ENCODE measurements at regions not wholly inside any gene's neighbourhood (a gene's known extent, or its start where the extent isn't known, plus 50 kb on each side); places are given as distances from the start of the nearest gene placed in this dataset.

DNA sequence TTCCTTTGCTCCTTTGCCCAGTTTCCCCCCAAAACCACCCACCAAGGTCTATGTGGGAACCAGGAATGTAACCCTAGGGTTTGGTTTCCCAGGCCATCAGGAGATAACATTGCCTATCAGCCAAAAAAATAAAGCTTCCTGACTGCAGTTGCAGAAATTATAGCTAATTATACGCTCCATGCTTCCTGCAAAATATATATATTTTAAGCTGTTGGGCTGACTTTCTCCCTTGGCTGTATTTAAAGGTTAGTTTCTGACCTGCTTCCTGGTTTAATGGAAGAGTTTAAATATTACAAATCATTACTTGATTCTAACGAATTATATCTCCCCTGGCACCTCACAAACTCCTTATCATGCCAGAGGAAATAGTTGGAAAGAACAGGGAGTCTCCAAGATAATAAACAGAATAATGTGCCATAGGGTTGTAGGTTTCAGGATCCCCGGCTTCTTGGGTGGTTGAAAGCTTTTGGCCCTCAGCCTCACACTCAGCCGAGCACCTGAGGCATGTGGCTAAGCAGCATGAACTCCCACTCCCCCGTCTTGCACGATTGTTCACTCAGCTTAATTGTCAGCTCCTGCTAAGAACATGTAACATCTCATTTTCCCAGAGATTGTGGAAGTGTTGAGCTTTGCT lies 79.9 kb downstream of the FZD1 start:
- Histone ChIP-seq H3K4me2 (ENCODE audit: control insufficient read depth, insufficient read depth) (no peak overlapping the region), H3K27ac (ENCODE audit: control insufficient read depth, insufficient read depth) (no peak overlapping the region), H3K4me3 (no peak overlapping the region), H3K9ac (ENCODE audit: control insufficient read depth, insufficient read depth, low read length) (no peak overlapping the region), H3K36me3 (ENCODE audit: control insufficient read depth in 2 of 2, insufficient read depth in 2 of 2, low read length in 1 of 2) (no peaks in the 10 kb centered on the region), H3K9me3 (replicated peaks; ENCODE audit: control insufficient read depth, insufficient read depth, low read length) (no peaks in the 10 kb centered on the region), H3K27me3 (replicated peaks in 1 of 2; ENCODE audit: control insufficient read depth in 2 of 2, insufficient read depth in 2 of 2, low read length in 1 of 2) (no peaks in the 10 kb centered on the region), H2AFZ (ENCODE audit: control insufficient read depth, low read depth, low read length) (no peak overlapping the region), H4K20me1 (ENCODE audit: control insufficient read depth, insufficient read depth) (no peaks in the 10 kb centered on the region), H3K79me2 (ENCODE audit: control insufficient read depth, insufficient read depth, low read length) (no peaks in the 10 kb centered on the region), H3K4me1 (ENCODE audit: control insufficient read depth, insufficient read depth, low read length) (no peaks in the 10 kb centered on the region)
- DNase-seq (ENCODE audit: low read depth, low spot score) (no peak), ATAC-seq (no peak), FAIRE-seq (no peak)
- WGBS (ENCODE audit: insufficient coverage, insufficient replicate concordance, low lambda C conversion rate, missing lambda C conversion rate), result 45% methylated on average over 6 of the region's 6 CpGs
- TF ChIP-seq NBN (IDR thresholded peaks at IDR 0.05) (no peak), TCF12 (IDR thresholded peaks at IDR 0.05; ENCODE audit: low read depth, low read length) (no peak), POU2F2 (IDR thresholded peaks at IDR 0.05; ENCODE audit: borderline replicate concordance, low read depth, low read length) (no peak), ASH2L (IDR thresholded peaks at IDR 0.05; ENCODE audit: borderline replicate concordance, low read depth) (no peak), SPI1 (IDR thresholded peaks at IDR 0.05; ENCODE audit: borderline replicate concordance, insufficient read depth, low read depth, low read length) (no peak)
- in situ Hi-C loops (cut with MboI) (no loop called here), intact Hi-C loops (cut with micrococcal nuclease; ENCODE audit: unreplicated experiment) (no loop called here)
- no TSS peak for BruUV-seq (replicated peaks)
- ChIA-PET SMC1A (ENCODE audit: uncharacterized antibody, unreplicated experiment) (interaction anchor here (0.6 kb wide), 1 partner anchor 198 kb away, joined by 3 read pairs; no protein-coding TSS in a partner anchor), CTCF (interaction anchor here (0.7 to 1.1 kb wide), 2 partner anchors 10 to 57 kb away, joined by 3 read pairs; no protein-coding TSS in a partner anchor), POLR2A (no interaction called here), RAD21 (ENCODE audit: unreplicated experiment) (no interaction called here)

DNA sequence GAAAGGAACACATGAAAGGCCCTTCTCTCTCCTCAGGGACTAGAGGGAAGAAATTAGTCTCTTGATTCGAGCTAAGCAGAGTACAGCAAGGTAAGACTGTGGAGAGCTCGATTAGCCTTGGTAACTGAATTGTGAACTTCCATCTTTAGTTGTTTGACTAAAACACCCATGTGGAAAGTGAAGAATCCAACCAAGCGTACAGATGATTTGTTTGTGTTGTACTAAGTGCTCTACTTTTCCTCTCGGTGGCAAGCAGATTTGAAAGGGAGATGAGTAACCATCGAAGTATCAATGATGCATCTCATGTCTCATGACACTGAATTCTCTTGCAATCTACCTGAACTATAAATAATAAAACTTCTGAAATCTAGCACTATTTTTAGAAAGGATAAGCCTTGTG lies 80.7 kb downstream of the FZD1 start:
- intact Hi-C loops (cut with micrococcal nuclease; ENCODE audit: unreplicated experiment), result no loop called here
- Histone ChIP-seq H3K9me3 (replicated peaks; ENCODE audit: control insufficient read depth, insufficient read depth, low read length) (no peaks in the 10 kb centered on the region), H3K27ac (ENCODE audit: control insufficient read depth, insufficient read depth) (no peak overlapping the region), H3K4me1 (ENCODE audit: control insufficient read depth, insufficient read depth, low read length) (no peaks in the 10 kb centered on the region), H3K9ac (ENCODE audit: control insufficient read depth, insufficient read depth, low read length) (no peak overlapping the region), H3K36me3 (ENCODE audit: control insufficient read depth in 2 of 2, insufficient read depth in 2 of 2, low read length in 1 of 2) (no peaks in the 10 kb centered on the region), H3K27me3 (replicated peaks in 1 of 2; ENCODE audit: control insufficient read depth in 2 of 2, insufficient read depth in 2 of 2, low read length in 1 of 2) (no peaks in the 10 kb centered on the region), H3K4me3 (no peak overlapping the region), H3K79me2 (ENCODE audit: control insufficient read depth, insufficient read depth, low read length) (no peaks in the 10 kb centered on the region), H4K20me1 (ENCODE audit: control insufficient read depth, insufficient read depth) (no peaks in the 10 kb centered on the region), H2AFZ (ENCODE audit: control insufficient read depth, low read depth, low read length) (no peak overlapping the region), H3K4me2 (ENCODE audit: control insufficient read depth, insufficient read depth) (no peak overlapping the region)
- POLR2A ChIA-PET, result no interaction called here
- SMC1A ChIA-PET (ENCODE audit: uncharacterized antibody, unreplicated experiment), result interaction anchor here (0.6 kb wide), 1 partner anchor 199 kb away, joined by 3 read pairs; no protein-coding TSS in a partner anchor
- ATAC-seq (peak; percentile 60), DNase-seq (ENCODE audit: low read depth, low spot score) (no peak), FAIRE-seq (no peak)
- WGBS (ENCODE audit: insufficient coverage, insufficient replicate concordance, low lambda C conversion rate, missing lambda C conversion rate), result 4% methylated on average over 5 of the region's 5 CpGs
- in situ Hi-C loops (cut with MboI), result no loop called here
- RAD21 ChIA-PET (ENCODE audit: unreplicated experiment), result no interaction called here
- TF ChIP-seq IKZF1 (conservative IDR thresholded peaks at IDR 0.05) (no peak), POLR2A (IDR thresholded peaks at IDR 0.05; ENCODE audit: low read depth, low read length) (no peak), MXI1 (IDR thresholded peaks at IDR 0.05; ENCODE audit: low read depth, low read length) (no peak), ZNF24 (IDR thresholded peaks at IDR 0.05) (no peak), HDAC6 (IDR thresholded peaks at IDR 0.05; ENCODE audit: unreplicated experiment) (no peak), SUPT20H (IDR thresholded peaks at IDR 0.05; ENCODE audit: borderline replicate concordance, control insufficient read depth, low read depth, low read length) (no peak), POLR2AphosphoS5 (IDR thresholded peaks at IDR 0.05; ENCODE audit: low read length) (no peak)
- TF ChIP-seq, protein P1, sequence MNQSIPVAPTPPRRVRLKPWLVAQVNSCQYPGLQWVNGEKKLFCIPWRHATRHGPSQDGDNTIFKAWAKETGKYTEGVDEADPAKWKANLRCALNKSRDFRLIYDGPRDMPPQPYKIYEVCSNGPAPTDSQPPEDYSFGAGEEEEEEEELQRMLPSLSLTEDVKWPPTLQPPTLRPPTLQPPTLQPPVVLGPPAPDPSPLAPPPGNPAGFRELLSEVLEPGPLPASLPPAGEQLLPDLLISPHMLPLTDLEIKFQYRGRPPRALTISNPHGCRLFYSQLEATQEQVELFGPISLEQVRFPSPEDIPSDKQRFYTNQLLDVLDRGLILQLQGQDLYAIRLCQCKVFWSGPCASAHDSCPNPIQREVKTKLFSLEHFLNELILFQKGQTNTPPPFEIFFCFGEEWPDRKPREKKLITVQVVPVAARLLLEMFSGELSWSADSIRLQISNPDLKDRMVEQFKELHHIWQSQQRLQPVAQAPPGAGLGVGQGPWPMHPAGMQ (IDR thresholded peaks at IDR 0.05; ENCODE audit: borderline replicate concordance), result no peak
- no TSS peak for BruUV-seq (replicated peaks)
- CTCF ChIA-PET, result interaction anchor here (1.1 kb wide), 2 partner anchors 8 to 57 kb away, joined by 3 read pairs; no protein-coding TSS in a partner anchor
